HG03520 (cell line): ENCODE measurements at regions not wholly inside any gene's neighbourhood (a gene's known extent, or its start where the extent isn't known, plus 50 kb on each side); places are given as distances from the start of the nearest gene placed in this dataset.
A peak's percentile ranks its signal among the peaks of the same experiment; 100 is the strongest.

Experiments
- ATAC-seq: cut with Tn5 transposase; IDR thresholded peaks from one replicate; pipeline ENCODE4 v1.9.1; 2021; ENCODE audit warnings: mild to moderate bottlenecking, moderate library complexity; ENCODE audit not compliant: unreplicated experiment

GRCh38 chr6:108778421-108779186 is 69.6 kb upstream of the ARMC2 start:
- ATAC-seq, result no peak

- no peak for ATAC-seq
These were observed 68.5 kb upstream of the ARMC2 start for GRCh38 chr6:108779536-108780275.

GRCh38 chr6:108780784-108781183 is 67.4 kb upstream of the ARMC2 start:
- no peak for ATAC-seq

- ATAC-seq, result no peak
These were observed 66.7 kb upstream of the ARMC2 start for GRCh38 chr6:108781419-108782100.

DNA sequence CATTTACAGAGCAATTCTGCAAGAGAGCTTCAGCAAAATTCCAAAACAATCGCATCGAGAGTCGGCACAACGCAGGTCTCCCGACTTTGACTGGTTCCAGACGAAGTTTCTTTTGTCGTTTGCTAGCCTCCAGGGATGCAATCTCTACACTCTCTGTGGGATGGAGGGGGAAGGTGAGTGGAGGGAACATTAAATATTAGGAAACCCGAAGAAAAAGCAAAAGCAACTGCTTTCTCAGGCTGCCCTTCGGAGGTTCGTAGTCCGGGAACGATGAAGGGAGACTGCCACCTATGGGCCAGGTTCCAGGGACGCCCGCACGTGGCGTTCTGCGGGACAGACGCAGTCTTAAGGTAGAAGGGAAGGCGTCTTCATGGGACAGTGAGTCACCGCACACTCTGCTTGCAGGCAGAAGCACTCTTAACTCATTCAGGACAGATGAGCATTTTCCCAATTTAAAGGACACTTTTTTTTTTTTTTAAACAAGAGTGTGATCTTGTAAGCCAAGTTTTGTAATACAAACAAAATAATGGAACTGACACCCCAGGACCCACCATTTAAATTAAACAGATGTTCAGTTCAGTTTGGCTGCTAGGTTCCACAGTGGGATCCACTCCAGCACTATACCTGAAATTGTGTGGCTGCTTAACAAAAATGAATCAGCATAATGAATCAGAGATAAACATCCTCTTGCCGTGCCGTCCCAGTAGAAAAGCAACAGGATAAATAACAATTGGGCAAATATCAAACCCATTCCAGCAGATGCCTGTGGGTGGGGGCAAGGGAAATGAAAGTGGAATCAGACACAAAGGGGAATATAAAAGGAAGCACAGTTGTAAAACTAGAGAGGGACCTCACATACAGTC is 65.8 kb upstream of the ARMC2 start:
- ATAC-seq, result peak; percentile 53

- no peak for ATAC-seq
These were observed 62.6 kb upstream of the ARMC2 start for GRCh38 chr6:108785653-108786052.

- no peak for ATAC-seq
These were observed 59.8 kb upstream of the ARMC2 start for GRCh38 chr6:108788416-108788815.

GRCh38 chr6:108789475-108789874 is 58.7 kb upstream of the ARMC2 start:
- no peak for ATAC-seq

DNA sequence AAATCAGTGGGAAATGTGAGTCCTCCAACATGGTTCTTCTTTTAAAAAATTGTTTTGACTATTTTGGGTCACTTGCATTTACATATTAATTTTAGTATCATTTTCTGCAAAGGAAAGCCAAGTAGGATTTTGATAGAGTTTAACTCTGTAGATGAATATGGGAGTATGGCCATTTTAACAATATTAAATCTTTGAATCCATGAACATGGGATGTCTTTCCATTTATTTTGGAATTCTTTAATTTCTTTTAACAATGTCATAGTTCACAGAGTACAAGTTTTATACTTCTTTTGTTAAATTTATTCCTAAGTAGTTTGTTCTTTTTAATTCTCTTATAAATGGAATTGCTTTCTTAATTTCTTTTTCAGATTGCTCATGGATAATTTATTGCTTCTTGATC is 56.5 kb upstream of the ARMC2 start:
- no peak for ATAC-seq

- ATAC-seq, result no peak
These were observed 54.5 kb upstream of the ARMC2 start for GRCh38 chr6:108793516-108794251.

- no peak for ATAC-seq
These were observed 53.1 kb upstream of the ARMC2 start for GRCh38 chr6:108795122-108795521.

DNA sequence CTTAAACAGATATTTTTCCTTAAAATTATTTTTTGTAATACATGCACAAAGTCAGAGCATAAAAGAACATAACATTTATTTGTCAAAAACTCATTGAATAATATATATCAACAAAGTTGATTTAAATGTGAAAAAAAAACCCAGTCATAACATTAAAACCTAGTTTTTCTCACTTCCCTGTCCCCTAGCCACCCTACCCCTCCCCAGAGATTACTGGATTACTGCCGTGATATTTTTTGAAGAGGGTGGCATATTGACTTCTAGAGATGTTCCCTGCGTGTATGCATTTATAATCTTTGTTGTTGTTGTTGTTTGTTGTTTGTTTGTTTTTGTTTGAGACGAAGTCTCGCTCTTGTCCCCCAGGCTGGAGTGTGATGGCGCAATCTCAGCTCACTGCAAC is 52.4 kb upstream of the ARMC2 start:
- no peak for ATAC-seq

- no peak for ATAC-seq
These were observed 51.3 kb upstream of the ARMC2 start for GRCh38 chr6:108796875-108797274.

GRCh38 chr6:108797951-108798669 is 50.1 kb upstream of the ARMC2 start:
- ATAC-seq, result no peak
